ENCODE measurements at regions not wholly inside any gene's neighbourhood (a gene's known extent, or its start where the extent isn't known, plus 50 kb on each side); places are given as distances from the start of the nearest gene placed in this dataset.

DNA sequence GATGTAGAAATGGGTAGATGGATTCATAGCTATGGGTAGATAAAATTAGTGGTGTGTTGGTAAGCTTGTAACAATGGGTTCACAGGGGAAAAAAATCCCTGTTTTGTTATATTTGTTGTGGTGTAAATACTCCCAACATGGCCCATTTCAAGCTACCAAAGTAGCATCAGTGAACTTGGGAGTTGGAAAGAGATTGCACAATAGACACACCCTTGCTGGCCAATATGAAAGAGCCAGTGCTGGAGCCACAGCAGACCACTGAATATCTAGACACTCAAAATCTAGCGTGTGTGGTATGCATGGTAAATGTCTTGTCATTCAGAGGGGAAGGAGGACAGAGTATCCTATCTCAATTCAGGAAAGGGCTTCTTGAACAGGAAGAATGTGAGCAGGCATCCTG, 565.1 kb upstream of the SALL1 start:
- Histone ChIP-seq H3K27ac (ENCODE audit: low read depth in 1 of 2, low read length in 1 of 2) (no peak overlapping the region), H3K36me3 (ENCODE audit: control insufficient read depth in 4 of 4, insufficient read depth in 4 of 4, low read length in 4 of 4) (no peaks in the 10 kb centered on the region), H3K9me3 (ENCODE audit: control insufficient read depth in 4 of 4, insufficient read depth in 3 of 4, low read length in 3 of 4) (peaks cover 0 to 4% (median 2%) of the 10 kb centered on the region in 4 donors), H3K4me3 (no peak overlapping the region), H3K27me3 (ENCODE audit: control insufficient read depth in 3 of 3, insufficient read depth in 3 of 3, low read length in 2 of 3) (no peaks in the 10 kb centered on the region), H3K9ac (ENCODE audit: insufficient read depth in 1 of 2, low read length in 2 of 2) (no peak overlapping the region), H3K4me1 (ENCODE audit: control insufficient read depth in 5 of 5, insufficient read depth in 5 of 5, low read length in 5 of 5) (no peaks in the 10 kb centered on the region)
- ATAC-seq (ENCODE audit: insufficient read depth, low FRiP score) (no peak), DNase-seq (no peak)
- TF ChIP-seq, protein P1, sequence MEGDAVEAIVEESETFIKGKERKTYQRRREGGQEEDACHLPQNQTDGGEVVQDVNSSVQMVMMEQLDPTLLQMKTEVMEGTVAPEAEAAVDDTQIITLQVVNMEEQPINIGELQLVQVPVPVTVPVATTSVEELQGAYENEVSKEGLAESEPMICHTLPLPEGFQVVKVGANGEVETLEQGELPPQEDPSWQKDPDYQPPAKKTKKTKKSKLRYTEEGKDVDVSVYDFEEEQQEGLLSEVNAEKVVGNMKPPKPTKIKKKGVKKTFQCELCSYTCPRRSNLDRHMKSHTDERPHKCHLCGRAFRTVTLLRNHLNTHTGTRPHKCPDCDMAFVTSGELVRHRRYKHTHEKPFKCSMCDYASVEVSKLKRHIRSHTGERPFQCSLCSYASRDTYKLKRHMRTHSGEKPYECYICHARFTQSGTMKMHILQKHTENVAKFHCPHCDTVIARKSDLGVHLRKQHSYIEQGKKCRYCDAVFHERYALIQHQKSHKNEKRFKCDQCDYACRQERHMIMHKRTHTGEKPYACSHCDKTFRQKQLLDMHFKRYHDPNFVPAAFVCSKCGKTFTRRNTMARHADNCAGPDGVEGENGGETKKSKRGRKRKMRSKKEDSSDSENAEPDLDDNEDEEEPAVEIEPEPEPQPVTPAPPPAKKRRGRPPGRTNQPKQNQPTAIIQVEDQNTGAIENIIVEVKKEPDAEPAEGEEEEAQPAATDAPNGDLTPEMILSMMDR (IDR thresholded peaks at IDR 0.05; ENCODE audit: control extremely low read depth, extremely low read depth), result no peak
- 76 to 78% methylated on average over 1 of the region's 1 CpG for WGBS, 2 donors

DNA sequence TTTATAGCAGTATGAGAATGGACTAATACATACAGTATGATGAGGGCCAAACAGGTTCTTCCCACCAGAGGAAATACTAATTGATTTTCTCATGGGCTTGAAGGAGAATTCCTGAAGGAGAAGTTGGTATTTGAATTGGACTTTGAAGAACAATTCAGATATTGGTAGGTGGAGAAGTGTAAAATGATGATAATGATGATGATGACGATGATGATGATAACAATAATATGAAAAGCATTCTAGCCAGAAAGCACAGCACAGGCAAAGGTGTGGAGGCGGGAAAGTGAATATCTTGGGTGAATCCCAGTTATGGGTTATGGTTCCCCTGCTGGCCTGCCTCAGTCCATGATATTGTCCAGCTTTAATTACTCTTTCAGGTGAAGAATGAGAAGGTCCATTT, 562.4 kb upstream of the SALL1 start:
- H3K36me3 ChIP-seq (ENCODE audit: control insufficient read depth in 4 of 4, insufficient read depth in 4 of 4, low read length in 4 of 4), result no peaks in the 10 kb centered on the region
- H3K27me3 ChIP-seq (ENCODE audit: control insufficient read depth in 3 of 3, insufficient read depth in 3 of 3, low read length in 2 of 3), result no peaks in the 10 kb centered on the region
- no peak overlapping the region for H3K9ac ChIP-seq (ENCODE audit: insufficient read depth in 1 of 2, low read length in 2 of 2)
- H3K4me1 ChIP-seq (ENCODE audit: control insufficient read depth in 5 of 5, insufficient read depth in 5 of 5, low read length in 5 of 5), result no peaks in the 10 kb centered on the region
- TF ChIP-seq, protein P1 (IDR thresholded peaks at IDR 0.05; ENCODE audit: control extremely low read depth, extremely low read depth), result no peak
- peaks cover 0 to 7% (median 2%) of the 10 kb centered on the region in 4 donors for H3K9me3 ChIP-seq (ENCODE audit: control insufficient read depth in 4 of 4, insufficient read depth in 3 of 4, low read length in 3 of 4)
- H3K4me3 ChIP-seq, result no peak overlapping the region
- ATAC-seq (ENCODE audit: insufficient read depth, low FRiP score) (no peak), DNase-seq (no peak)
- H3K27ac ChIP-seq (ENCODE audit: low read depth in 1 of 2, low read length in 1 of 2), result no peak overlapping the region
- WGBS, 2 donors, result 86 to 95% methylated on average over 2 of the region's 2 CpGs

DNA sequence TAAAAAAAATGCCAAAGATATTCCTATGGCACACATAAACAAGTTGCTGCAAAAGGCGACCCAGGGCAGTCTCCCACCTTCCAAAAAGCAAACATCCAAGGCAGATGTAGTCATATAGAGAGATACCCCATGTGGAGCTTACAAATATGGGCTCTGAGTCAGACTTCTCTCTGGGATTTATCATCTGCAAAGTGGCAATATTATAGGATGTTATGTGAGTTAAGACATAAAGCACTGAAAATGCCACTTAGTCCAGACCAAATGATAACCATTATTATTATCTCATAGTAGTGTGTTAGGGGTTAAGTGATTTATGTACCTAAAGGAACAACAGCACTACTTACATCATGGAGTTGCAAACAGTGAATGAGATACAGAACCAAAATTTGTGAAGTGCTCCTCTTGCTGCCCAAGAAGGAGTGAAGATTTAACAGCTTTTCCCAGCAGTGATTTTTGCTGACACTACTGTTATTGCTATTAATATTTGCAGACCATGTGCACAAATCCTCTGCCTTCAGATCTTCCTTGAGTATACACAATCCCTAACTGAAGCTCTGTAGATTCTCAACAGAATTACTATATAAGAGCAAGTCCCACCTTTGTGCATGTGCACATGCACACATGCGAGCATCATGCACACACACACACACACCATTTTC, 560.0 kb upstream of the SALL1 start:
- TF ChIP-seq, protein P1 (IDR thresholded peaks at IDR 0.05; ENCODE audit: control extremely low read depth, extremely low read depth), result no peak
- H3K36me3 ChIP-seq (ENCODE audit: control insufficient read depth in 4 of 4, insufficient read depth in 4 of 4, low read length in 4 of 4), result no peaks in the 10 kb centered on the region
- WGBS, 2 donors, result 87 to 91% methylated on average over 2 of the region's 2 CpGs
- H3K9me3 ChIP-seq (ENCODE audit: control insufficient read depth in 4 of 4, insufficient read depth in 3 of 4, low read length in 3 of 4), result peaks cover 0 to 7% (median 2%) of the 10 kb centered on the region in 4 donors
- no peaks in the 10 kb centered on the region for H3K27me3 ChIP-seq (ENCODE audit: control insufficient read depth in 3 of 3, insufficient read depth in 3 of 3, low read length in 2 of 3)
- ATAC-seq (ENCODE audit: insufficient read depth, low FRiP score) (no peak), DNase-seq (no peak)
- H3K27ac ChIP-seq (ENCODE audit: low read depth in 1 of 2, low read length in 1 of 2), result no peak overlapping the region
- no peak overlapping the region for H3K4me3 ChIP-seq
- H3K9ac ChIP-seq (ENCODE audit: insufficient read depth in 1 of 2, low read length in 2 of 2), result no peak overlapping the region
- no peaks in the 10 kb centered on the region for H3K4me1 ChIP-seq (ENCODE audit: control insufficient read depth in 5 of 5, insufficient read depth in 5 of 5, low read length in 5 of 5)

DNA sequence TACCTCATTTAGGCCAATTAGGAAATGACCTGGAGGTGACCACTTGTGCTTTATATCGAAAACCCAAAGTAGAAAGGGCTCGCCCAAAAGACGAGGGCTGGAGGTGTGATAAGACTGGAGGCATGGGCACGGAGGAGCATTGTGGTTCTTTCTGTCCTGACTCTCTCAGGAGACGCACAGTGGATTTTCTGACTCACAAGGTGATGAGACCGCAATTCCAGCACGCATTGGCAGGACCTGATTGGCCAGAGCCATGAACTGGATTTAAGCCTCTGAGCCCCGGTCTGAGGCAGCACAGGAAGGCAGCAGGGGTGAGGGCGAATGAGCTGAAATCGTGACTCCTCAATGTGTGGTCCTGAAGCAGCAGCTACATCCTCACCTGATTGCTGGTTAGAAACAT, 559.1 kb upstream of the SALL1 start:
- 89 to 94% methylated on average over 10 of the region's 10 CpGs for WGBS, 2 donors
- H3K4me3 ChIP-seq, result no peak overlapping the region
- TF ChIP-seq, protein P1 (IDR thresholded peaks at IDR 0.05; ENCODE audit: control extremely low read depth, extremely low read depth), result no peak
- no peaks in the 10 kb centered on the region for H3K27me3 ChIP-seq (ENCODE audit: control insufficient read depth in 3 of 3, insufficient read depth in 3 of 3, low read length in 2 of 3)
- DNase-seq (no peak), ATAC-seq (ENCODE audit: insufficient read depth, low FRiP score) (no peak)
- H3K4me1 ChIP-seq (ENCODE audit: control insufficient read depth in 5 of 5, insufficient read depth in 5 of 5, low read length in 5 of 5), result no peaks in the 10 kb centered on the region
- peaks cover 0 to 7% (median 2%) of the 10 kb centered on the region in 4 donors for H3K9me3 ChIP-seq (ENCODE audit: control insufficient read depth in 4 of 4, insufficient read depth in 3 of 4, low read length in 3 of 4)
- no peak overlapping the region for H3K27ac ChIP-seq (ENCODE audit: low read depth in 1 of 2, low read length in 1 of 2)
- H3K36me3 ChIP-seq (ENCODE audit: control insufficient read depth in 4 of 4, insufficient read depth in 4 of 4, low read length in 4 of 4), result no peaks in the 10 kb centered on the region
- H3K9ac ChIP-seq (ENCODE audit: insufficient read depth in 1 of 2, low read length in 2 of 2), result no peak overlapping the region

Measured in lung (tissue), 11 donors.